ENCODE measurements at regions not wholly inside any gene's neighbourhood (a gene's known extent, or its start where the extent isn't known, plus 50 kb on each side); places are given as distances from the start of the nearest gene placed in this dataset.

DNA sequence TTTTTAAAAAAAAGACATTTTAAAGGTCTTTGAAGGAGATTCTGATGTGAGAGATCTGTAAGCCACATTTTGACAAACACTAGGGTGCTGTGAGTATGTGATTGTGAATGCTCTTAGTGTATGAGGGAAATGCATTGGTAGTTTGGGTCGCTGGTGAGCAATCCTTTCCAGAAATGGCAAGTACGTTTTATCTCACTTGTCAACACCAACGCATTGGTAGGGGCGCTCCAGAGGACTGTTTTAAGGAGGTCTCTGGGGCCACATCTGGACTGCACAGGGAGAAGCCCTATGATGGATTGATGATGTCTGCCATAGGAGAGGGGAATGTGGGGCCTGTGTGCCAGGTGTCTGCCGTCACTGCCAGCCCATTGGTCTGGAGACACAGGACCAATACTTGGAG is 522.6 kb downstream of the BNC2 start:
- no peak for DNase-seq

- no peak for DNase-seq
Observed at GRCh38 chr9:16348531-16348930, 521.9 kb downstream of the BNC2 start.

GRCh38 chr9:16352251-16352650 is 518.2 kb downstream of the BNC2 start:
- DNase-seq: no peak

DNA sequence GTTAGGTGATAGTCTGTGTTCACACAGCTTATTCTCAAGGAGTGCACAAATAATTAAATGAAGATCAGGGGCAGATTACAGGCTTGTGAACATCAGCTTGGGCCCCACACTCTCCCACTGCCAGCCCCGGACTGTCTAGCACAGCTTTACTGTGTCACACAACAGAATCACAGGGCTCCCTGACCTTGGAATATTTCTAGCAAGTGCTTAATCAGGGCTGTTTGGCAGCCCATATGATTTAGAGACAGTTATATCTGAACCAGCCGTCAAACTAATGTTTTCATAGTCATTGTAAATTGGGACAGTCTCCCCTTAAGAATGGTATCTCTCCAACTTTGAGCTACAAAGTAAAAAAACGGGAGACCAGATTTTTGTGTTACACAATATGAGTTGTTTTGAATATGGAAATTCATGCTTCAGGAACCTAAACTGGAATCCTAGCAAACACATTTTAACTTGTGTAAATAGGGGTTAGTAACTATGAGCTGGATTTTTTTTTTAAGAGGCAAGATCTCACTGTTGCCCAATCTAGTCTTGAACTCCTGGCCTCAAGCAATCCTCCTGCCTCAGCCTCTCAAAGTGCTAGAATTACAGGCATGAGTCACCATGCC is 517.6 kb downstream of the BNC2 start:
- DNase-seq: no peak

GRCh38 chr9:16356196-16356765 is 514.2 kb downstream of the BNC2 start:
- no peak for DNase-seq

DNA sequence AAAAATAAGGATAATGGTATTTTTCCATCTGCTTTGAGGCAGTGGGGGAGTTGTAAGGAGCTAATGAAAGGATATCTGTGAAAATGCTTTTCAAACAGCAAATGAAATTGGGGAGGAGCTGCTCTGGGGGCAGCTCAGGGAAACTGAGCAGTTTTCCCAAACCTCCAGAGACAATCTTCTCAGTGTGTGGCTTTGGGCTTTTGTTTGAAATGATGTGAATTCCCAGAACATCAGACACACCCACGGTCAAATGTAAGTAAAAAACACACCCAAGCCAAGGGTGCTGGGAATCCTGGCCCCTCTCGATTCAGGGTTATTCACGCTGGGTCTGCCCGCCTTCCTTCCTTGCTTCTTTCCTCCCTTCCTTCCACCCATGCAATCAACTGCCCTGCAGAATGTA is 512.6 kb downstream of the BNC2 start:
- DNase-seq: no peak

DNA sequence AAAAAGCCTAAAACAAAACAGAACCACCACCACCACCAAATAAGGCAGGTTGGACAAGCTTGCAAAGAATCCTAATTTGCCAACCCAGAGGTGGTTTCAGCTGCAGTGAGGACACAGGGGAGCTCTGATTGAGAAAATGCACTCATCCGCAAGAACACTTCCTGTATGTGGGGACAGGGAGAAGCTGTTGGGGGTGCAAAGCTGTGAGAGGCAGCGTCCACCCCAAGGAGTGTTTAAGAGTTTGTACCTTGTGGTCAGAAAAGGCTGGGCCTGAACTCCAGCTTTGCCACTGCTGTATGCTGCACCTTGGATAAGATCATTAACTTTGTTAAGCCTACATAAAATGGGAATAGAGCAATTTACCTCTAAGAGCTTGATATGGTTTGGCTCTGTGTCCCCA is 511.7 kb downstream of the BNC2 start:
- no peak for DNase-seq
